Thoracic aorta (tissue), 2 donors: ENCODE measurements at regions not wholly inside any gene's neighbourhood (a gene's known extent, or its start where the extent isn't known, plus 50 kb on each side); places are given as distances from the start of the nearest gene placed in this dataset.
"Not testable (repeated sequence)": the region's sequence is repeated elsewhere in the genome, so short reads cannot be mapped to it uniquely, and the experiment has no call there.

ENCODE experiments used
- ATAC-seq: fragments of 150-250 bp; one replicate; pipeline ENCODE4 v1.8.0; 2017; ENCODE audit warnings: low read depth; ENCODE audit not compliant: insufficient number of reproducible peaks, low FRiP score
- DNase-seq: peaks from one replicate; pipeline ENCODE4 v3.0.0-alpha.2; 2020; ENCODE audit warnings: low spot score
- H3K27ac ChIP-seq, 2 donors: fragments of 200-600 bp; sonication (generic); 1 replicate in 1 of 2; 2 replicates in 1 of 2; pipeline ENCODE4 v1.5.1; 2016; ENCODE audit warnings: mild to moderate bottlenecking in 2 of 2, moderate library complexity in 2 of 2
- H3K27me3 ChIP-seq: fragments of 200-600 bp; sonication (generic); replicated peaks from 2 replicates; pipeline ENCODE4 v1.6.0; 2016; ENCODE audit warnings: mild to moderate bottlenecking; ENCODE audit not compliant: insufficient read depth
- H3K36me3 ChIP-seq: fragments of 200-600 bp; sonication (generic); one replicate; pipeline ENCODE4 v1.5.1; 2016
- H3K4me1 ChIP-seq, 2 donors: fragments of 200-600 bp; sonication (generic); 1 replicate in 1 of 2; 2 replicates in 1 of 2; pipeline versions ENCODE4 v1.5.1 to v1.6.0; 2016; ENCODE audit warnings: low read depth in 2 of 2, mild to moderate bottlenecking in 1 of 2; ENCODE audit not compliant: control insufficient read depth in 1 of 2
- H3K4me3 ChIP-seq: fragments of 200-600 bp; sonication (generic); 2 replicates; pipeline ENCODE4 v1.5.1; 2016; ENCODE audit warnings: mild to moderate bottlenecking
- H3K9me3 ChIP-seq: fragments of 200-600 bp; sonication (generic); 2 replicates; pipeline ENCODE4 v1.5.1; 2016
- TF ChIP-seq, protein P1 (sequence below): fragments of 200-600 bp; sonication (generic); IDR thresholded peaks from one replicate; pipeline ENCODE4 v1.5.1; 2019; ENCODE audit warnings: antibody characterized with exemption

DNA sequence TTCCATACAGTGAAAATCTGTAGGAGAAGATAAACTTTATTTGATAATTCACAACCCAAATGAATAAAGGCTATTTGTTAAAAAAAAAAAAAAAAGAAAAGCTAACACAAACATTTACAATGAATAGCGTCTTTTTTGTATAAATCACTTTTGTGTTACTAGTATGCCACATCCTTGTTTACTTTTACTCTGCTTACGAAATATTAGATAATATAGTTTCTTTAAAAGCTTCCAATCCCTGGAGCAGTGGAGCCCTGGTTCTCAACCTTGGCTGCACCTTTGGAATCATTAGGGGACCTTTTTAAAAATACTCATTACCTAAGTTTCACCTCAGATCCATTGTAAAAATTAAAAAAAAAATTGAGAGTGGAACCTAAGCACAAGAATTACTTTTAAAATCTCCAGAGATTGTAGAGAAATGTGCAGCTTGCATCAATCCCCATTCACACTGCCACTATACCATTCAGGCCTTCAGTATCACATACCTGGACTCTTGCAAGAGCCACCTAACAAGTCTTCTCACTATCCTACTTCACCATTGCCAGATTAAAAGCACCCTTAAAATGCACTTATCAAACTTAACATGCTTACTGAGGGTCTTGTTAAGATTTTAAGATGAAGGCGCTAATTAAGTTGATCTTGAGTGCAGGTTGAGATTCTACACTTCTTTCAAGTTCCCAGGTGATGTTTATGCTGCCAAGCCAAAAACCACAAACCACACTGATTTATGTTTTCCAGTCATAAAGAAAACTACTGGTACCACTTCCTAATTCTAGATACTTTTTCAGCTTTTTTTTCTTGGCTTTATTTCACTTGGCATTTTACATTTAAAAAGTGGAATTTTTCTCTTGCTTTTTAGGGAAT is 59.7 kb upstream of the ZC3H15 start:
- no peaks in the 10 kb centered on the region for H3K27me3 ChIP-seq
- H3K9me3 ChIP-seq, result no peaks in the 10 kb centered on the region
- DNase-seq (no peak), ATAC-seq (no peak)
- no peak overlapping the region for H3K27ac ChIP-seq
- TF ChIP-seq, protein P1, sequence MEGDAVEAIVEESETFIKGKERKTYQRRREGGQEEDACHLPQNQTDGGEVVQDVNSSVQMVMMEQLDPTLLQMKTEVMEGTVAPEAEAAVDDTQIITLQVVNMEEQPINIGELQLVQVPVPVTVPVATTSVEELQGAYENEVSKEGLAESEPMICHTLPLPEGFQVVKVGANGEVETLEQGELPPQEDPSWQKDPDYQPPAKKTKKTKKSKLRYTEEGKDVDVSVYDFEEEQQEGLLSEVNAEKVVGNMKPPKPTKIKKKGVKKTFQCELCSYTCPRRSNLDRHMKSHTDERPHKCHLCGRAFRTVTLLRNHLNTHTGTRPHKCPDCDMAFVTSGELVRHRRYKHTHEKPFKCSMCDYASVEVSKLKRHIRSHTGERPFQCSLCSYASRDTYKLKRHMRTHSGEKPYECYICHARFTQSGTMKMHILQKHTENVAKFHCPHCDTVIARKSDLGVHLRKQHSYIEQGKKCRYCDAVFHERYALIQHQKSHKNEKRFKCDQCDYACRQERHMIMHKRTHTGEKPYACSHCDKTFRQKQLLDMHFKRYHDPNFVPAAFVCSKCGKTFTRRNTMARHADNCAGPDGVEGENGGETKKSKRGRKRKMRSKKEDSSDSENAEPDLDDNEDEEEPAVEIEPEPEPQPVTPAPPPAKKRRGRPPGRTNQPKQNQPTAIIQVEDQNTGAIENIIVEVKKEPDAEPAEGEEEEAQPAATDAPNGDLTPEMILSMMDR, result no peak
- no peaks in the 10 kb centered on the region for H3K36me3 ChIP-seq
- H3K4me1 ChIP-seq, result peaks cover 0 to 7% of the 10 kb centered on the region in 2 donors
- no peak overlapping the region for H3K4me3 ChIP-seq

DNA sequence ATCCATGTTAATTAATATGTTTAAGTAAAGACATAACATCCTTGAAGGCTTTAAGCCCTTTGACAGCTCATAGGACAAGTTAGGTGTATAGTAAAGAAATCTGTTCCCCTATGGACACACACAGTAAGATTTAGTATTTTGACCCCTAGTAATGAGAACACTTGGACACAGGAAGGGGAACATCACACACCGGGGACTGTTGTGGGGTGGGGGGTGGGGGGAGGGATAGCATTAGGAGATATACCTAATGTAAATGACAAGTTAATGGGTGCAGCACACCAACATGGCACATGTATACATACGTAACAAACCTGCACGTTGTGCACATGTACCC is 59.1 kb upstream of the ZC3H15 start:
- H3K36me3 ChIP-seq, H3K27ac ChIP-seq, H3K4me1 ChIP-seq, DNase-seq, H3K4me3 ChIP-seq, ATAC-seq, H3K27me3 ChIP-seq, H3K9me3 ChIP-seq: not testable (repeated sequence)

DNA sequence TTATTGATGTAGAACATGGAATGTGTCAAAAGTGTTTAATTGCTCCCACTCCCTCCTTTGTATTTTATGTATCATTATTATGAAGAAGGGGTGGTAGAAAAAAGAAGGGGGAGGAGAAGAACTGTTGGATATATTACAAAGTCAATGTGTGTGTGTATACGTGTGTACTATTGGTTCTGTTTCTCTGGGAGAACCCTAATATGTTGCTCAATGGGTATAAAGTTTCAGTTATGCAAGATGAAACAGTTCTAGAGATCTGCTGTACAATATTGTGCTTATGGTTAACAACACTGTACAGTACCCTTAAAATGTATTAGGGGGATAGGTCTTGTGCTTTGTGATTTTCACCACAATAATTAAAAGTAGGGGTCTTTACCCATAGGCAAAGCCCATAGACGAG is 58.1 kb upstream of the ZC3H15 start:
- Histone ChIP-seq H3K9me3 (no peaks in the 10 kb centered on the region), H3K36me3 (no peaks in the 10 kb centered on the region), H3K27ac (no peak overlapping the region), H3K27me3 (no peaks in the 10 kb centered on the region), H3K4me1 (no peaks in the 10 kb centered on the region), H3K4me3 (no peak overlapping the region)
- TF ChIP-seq, protein P1, result no peak
- ATAC-seq (no peak), DNase-seq (no peak)

DNA sequence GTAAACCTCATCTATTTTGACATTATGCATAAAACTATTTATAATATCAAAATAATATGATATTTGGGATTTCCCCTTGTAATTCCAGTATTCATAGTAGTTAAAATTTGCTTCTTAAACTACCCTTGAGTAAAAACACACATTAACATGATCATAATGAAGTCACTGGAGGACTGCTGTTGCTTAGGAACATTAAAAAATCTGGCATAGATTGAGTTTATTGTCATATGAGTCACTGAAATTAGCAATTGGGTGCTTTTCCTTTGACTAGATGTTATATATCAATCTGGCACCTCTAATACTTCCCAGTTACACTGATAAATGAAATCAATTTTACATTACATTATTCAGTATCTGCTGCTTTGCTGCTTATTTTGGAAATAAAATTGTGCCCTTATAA is 57.0 kb upstream of the ZC3H15 start:
- ATAC-seq (no peak), DNase-seq (no peak)
- no peaks in the 10 kb centered on the region for H3K9me3 ChIP-seq
- H3K27me3 ChIP-seq, result no peaks in the 10 kb centered on the region
- no peaks in the 10 kb centered on the region for H3K36me3 ChIP-seq
- H3K4me1 ChIP-seq, result no peaks in the 10 kb centered on the region
- TF ChIP-seq, protein P1, result no peak
- no peak overlapping the region for H3K27ac ChIP-seq
- H3K4me3 ChIP-seq, result no peak overlapping the region

DNA sequence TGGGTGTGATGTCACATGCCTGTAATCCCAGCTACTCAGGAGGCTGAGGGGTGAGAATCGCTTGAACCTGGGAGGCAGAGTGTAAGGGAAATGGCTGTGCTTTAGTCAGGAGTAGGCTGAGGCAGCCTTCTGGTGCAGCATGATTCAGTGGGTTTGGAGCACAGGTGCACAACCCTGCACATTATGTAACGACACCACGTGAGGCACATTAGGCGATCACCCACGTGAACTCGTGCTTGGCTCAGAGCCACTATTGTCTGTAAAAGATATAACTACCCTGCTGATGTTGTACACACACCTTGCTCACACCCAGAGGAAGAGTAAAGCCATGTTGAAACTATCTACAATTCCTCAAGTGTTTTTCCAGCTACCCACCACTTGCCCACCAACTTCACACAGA is 54.8 kb upstream of the ZC3H15 start:
- no peak for ATAC-seq
- Histone ChIP-seq H3K27me3 (no peaks in the 10 kb centered on the region), H3K9me3 (no peaks in the 10 kb centered on the region), H3K27ac (no peak overlapping the region), H3K4me3 (no peak overlapping the region), H3K36me3 (no peaks in the 10 kb centered on the region), H3K4me1 (no peaks in the 10 kb centered on the region)
- TF ChIP-seq, protein P1, result no peak
- DNase-seq, result no peak

DNA sequence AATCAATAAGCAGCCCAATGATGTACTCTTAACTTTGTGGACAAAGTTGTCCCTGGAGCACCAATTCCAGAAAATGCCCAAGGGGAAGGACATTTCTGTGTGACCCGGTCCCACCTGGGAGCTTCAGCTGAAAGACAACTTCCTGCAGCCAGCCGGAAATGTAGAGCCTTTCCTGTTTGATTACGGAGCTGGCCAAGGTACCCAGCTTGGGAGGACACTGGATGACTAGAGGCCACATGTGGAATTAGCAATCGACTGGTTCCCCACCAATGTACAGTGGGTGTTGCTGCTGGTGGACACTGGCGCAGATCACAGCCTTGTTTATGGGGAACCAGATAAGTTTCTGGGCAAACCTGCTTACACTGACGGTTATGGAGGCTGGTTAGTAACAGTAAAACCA is 53.0 kb upstream of the ZC3H15 start:
- H3K4me1 ChIP-seq, result no peaks in the 10 kb centered on the region
- no peak overlapping the region for H3K27ac ChIP-seq
- ATAC-seq (no peak), DNase-seq (no peak)
- TF ChIP-seq, protein P1, result no peak
- H3K36me3 ChIP-seq, result no peaks in the 10 kb centered on the region
- no peaks in the 10 kb centered on the region for H3K9me3 ChIP-seq
- no peak overlapping the region for H3K4me3 ChIP-seq
- no peaks in the 10 kb centered on the region for H3K27me3 ChIP-seq
